Stimulated activated naive CD8-positive, alpha-beta T cell treated with anti-CD3 and anti-CD28 coated beads, Interleukin-15, Interleukin-2, amounts not matched to agents 100 ng/mL and 50 ng/mL, for 24 hours (primary cell): ENCODE measurements at regions not wholly inside any gene's neighbourhood (a gene's known extent, or its start where the extent isn't known, plus 50 kb on each side); places are given as distances from the start of the nearest gene placed in this dataset.
"Not testable (repeated sequence)": the region's sequence is repeated elsewhere in the genome, so short reads cannot be mapped to it uniquely, and the experiment has no call there.

Experiments used
- H3K27ac Mint-ChIP-seq: one replicate; pipeline ENCODE4 v1.8.0; 2021; ENCODE audit warnings: mild to moderate bottlenecking, mixed read lengths
- H3K27me3 Mint-ChIP-seq: one replicate; pipeline ENCODE4 v1.8.0; 2021; ENCODE audit warnings: mixed read lengths
- H3K36me3 Mint-ChIP-seq: one replicate; pipeline ENCODE4 v1.8.0; 2021; ENCODE audit warnings: low read depth, mixed read lengths
- H3K4me1 Mint-ChIP-seq: one replicate; pipeline ENCODE4 v1.8.0; 2021; ENCODE audit warnings: low read depth, mixed read lengths
- H3K4me3 Mint-ChIP-seq: one replicate; pipeline ENCODE4 v1.8.0; 2021; ENCODE audit warnings: mild to moderate bottlenecking, mixed read lengths
- H3K9me3 Mint-ChIP-seq: one replicate; pipeline ENCODE4 v1.8.0; 2021; ENCODE audit warnings: mixed read lengths

- H3K4me1 Mint-ChIP-seq = no peaks in the 10 kb centered on the region
- no peak overlapping the region for H3K27ac Mint-ChIP-seq
- no peaks in the 10 kb centered on the region for H3K36me3 Mint-ChIP-seq
- no peak overlapping the region for H3K4me3 Mint-ChIP-seq
- H3K9me3 Mint-ChIP-seq = no peaks in the 10 kb centered on the region
- H3K27me3 Mint-ChIP-seq = no peaks in the 10 kb centered on the region
Observed at GRCh38 chr3:145696011-145696410, 465.0 kb downstream of the PLOD2 start.

DNA sequence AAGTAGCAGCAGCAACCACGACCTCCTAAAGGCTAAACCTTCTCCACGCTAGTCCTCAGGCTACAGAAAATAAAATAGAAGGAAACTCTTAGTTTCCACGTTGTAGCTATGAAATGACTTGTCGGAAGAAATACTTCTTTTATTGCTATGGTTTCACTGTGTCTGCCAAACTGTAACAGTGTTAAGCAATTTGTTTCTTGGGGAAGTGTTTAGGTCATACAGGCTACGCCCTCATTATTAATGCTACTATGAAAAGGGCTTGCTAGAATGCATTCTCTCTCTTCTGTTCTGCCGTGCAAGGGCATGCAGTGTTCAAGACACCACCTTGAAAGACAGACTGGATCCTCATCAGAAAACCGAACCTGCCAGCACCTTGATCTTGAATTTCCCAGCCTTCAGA is 462.7 kb downstream of the PLOD2 start:
- no peak overlapping the region for H3K27ac Mint-ChIP-seq
- no peaks in the 10 kb centered on the region for H3K36me3 Mint-ChIP-seq
- no peaks in the 10 kb centered on the region for H3K4me1 Mint-ChIP-seq
- no peaks in the 10 kb centered on the region for H3K9me3 Mint-ChIP-seq
- no peak overlapping the region for H3K4me3 Mint-ChIP-seq
- no peaks in the 10 kb centered on the region for H3K27me3 Mint-ChIP-seq

GRCh38 chr3:145698749-145699148 is 462.2 kb downstream of the PLOD2 start:
- Mint-ChIP-seq H3K27me3 (no peaks in the 10 kb centered on the region), H3K4me1 (no peaks in the 10 kb centered on the region), H3K36me3 (no peaks in the 10 kb centered on the region), H3K27ac (no peak overlapping the region), H3K4me3 (no peak overlapping the region), H3K9me3 (no peaks in the 10 kb centered on the region)

DNA sequence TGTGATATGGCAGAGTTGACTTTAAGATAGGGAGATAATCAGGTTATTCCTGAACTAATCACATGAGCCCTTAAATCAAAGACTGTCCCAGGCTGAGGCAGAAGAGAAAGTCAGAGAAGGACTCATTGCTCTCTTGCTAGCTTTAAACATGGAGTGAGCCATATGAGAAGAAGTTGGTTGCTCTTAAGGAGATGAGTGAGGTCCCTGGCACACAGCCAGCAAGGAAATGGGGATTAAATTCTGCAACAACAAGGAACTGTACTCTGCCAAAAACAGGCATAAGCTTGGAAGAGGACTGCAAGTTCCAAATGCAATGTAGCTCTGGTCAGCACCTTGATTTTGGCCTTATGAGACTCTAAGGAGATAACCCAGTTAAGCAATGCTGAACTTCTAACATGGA is 457.0 kb downstream of the PLOD2 start:
- Mint-ChIP-seq H3K9me3 (no peaks in the 10 kb centered on the region), H3K4me3 (no peak overlapping the region), H3K4me1 (no peaks in the 10 kb centered on the region), H3K27me3 (no peaks in the 10 kb centered on the region), H3K27ac (no peak overlapping the region), H3K36me3 (no peaks in the 10 kb centered on the region)

DNA sequence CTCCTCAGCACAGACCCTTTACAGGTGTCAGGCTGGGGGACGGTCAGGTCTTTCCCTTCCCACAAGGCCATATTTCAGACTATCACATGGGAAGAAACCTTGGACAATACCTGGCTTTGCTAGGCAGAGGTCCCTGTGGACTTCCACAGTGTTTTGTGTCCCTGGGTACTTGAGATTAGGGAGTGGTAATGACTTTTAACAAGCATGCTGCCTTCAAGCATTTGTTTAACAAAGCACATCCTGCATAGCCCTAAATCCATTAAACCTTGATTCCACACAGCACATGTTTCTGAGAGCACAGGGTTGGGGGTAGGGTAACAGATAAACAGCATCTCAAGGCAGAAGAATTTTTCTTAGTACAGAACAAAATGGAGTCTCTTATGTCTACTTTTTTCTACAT is 451.2 kb downstream of the PLOD2 start:
- not testable (repeated sequence) for H3K27me3 Mint-ChIP-seq, H3K4me3 Mint-ChIP-seq, H3K36me3 Mint-ChIP-seq, H3K27ac Mint-ChIP-seq, H3K4me1 Mint-ChIP-seq
- H3K9me3 Mint-ChIP-seq = peaks cover 13% of the 10 kb centered on the region

DNA sequence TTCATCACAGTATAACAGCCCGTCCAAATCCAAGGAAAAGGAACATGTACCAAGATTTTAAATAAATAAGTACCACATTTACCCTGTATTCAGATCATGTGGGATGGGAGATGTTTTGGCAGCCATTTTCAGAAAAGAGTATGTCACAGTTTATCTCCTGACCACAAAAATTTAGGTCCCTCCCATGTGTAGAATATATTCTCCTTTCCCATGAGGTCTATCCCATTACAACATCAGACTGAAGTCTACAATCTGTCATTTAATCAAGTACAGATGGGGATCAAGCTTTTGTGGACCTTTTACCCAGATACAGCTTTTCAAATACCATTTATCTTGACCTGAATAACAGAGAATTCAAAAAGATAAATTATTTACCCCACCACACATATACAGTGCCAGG is 444.5 kb downstream of the PLOD2 start:
- H3K9me3 Mint-ChIP-seq = peaks cover 8% of the 10 kb centered on the region
- no peak overlapping the region for H3K27ac Mint-ChIP-seq
- H3K4me3 Mint-ChIP-seq = no peak overlapping the region
- H3K27me3 Mint-ChIP-seq = no peaks in the 10 kb centered on the region
- H3K36me3 Mint-ChIP-seq = no peaks in the 10 kb centered on the region
- H3K4me1 Mint-ChIP-seq = no peaks in the 10 kb centered on the region

GRCh38 chr3:145719114-145719513 is 441.9 kb downstream of the PLOD2 start:
- Mint-ChIP-seq H3K4me3 (no peak overlapping the region), H3K36me3 (no peaks in the 10 kb centered on the region), H3K9me3 (peaks cover 4% of the 10 kb centered on the region), H3K27ac (no peak overlapping the region), H3K4me1 (no peaks in the 10 kb centered on the region), H3K27me3 (no peaks in the 10 kb centered on the region)

DNA sequence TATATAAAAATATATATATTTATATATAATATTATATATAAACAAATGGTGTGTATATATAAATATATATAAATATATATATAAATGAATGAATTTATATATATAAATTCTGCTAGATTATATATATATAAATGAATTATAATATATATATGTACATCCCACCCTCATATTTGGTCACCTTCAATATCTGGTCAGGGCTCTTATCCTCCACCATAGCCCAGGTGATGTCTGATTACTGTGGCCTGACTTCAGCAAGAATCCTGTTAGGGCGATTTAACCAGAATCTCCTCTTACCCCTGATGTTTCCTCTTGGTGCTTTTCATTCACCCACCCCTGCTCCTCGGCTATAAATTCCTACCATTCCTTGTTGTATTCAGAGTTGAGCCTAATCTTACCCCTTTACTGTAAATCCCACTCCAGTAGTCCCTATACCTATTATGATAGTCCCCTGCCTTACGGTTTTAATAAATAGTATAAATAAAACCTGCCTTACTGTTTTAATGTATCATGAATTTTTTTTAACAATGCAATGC is 439.6 kb downstream of the PLOD2 start:
- no peaks in the 10 kb centered on the region for H3K36me3 Mint-ChIP-seq
- H3K27me3 Mint-ChIP-seq = no peaks in the 10 kb centered on the region
- H3K4me1 Mint-ChIP-seq = no peaks in the 10 kb centered on the region
- no peak overlapping the region for H3K27ac Mint-ChIP-seq
- H3K9me3 Mint-ChIP-seq = peaks cover 4% of the 10 kb centered on the region
- H3K4me3 Mint-ChIP-seq = no peak overlapping the region

- peaks cover 4% of the 10 kb centered on the region for H3K9me3 Mint-ChIP-seq
- no peaks in the 10 kb centered on the region for H3K36me3 Mint-ChIP-seq
- H3K4me1 Mint-ChIP-seq = no peaks in the 10 kb centered on the region
- no peak overlapping the region for H3K4me3 Mint-ChIP-seq
- no peaks in the 10 kb centered on the region for H3K27me3 Mint-ChIP-seq
- no peak overlapping the region for H3K27ac Mint-ChIP-seq
Observed at GRCh38 chr3:145721815-145722214, 439.2 kb downstream of the PLOD2 start.

DNA sequence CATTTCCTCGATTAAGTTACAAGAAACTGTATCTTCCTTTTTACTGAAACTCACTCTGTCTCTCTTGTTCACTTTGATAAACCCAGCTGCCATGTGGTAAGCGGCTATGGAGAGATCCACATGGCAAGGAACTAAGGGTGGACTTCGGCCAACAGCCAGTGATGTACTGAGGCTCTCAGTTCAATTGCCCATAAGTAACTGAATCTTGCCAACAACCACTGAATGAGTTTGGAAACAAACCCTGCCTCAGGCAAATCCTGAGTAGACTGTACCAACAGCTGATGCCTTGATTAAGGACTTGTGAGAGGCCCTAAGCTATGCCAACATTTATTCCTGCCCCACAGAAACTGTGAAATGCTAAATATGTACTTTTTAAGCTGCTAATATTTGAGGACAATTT is 433.5 kb downstream of the PLOD2 start:
- Mint-ChIP-seq H3K36me3 (no peaks in the 10 kb centered on the region), H3K27ac (no peak overlapping the region), H3K27me3 (no peaks in the 10 kb centered on the region)

GRCh38 chr3:145735631-145736030 is 425.4 kb downstream of the PLOD2 start:
- Mint-ChIP-seq H3K9me3 (no peaks in the 10 kb centered on the region), H3K4me1 (no peaks in the 10 kb centered on the region), H3K36me3 (no peaks in the 10 kb centered on the region), H3K27ac (no peak overlapping the region), H3K4me3 (no peak overlapping the region), H3K27me3 (no peaks in the 10 kb centered on the region)

More for the DNA sequence above, 433.5 kb downstream of the PLOD2 start:
- no peaks in the 10 kb centered on the region for H3K4me1 Mint-ChIP-seq
- no peak overlapping the region for H3K4me3 Mint-ChIP-seq
- peaks cover 8% of the 10 kb centered on the region for H3K9me3 Mint-ChIP-seq

DNA sequence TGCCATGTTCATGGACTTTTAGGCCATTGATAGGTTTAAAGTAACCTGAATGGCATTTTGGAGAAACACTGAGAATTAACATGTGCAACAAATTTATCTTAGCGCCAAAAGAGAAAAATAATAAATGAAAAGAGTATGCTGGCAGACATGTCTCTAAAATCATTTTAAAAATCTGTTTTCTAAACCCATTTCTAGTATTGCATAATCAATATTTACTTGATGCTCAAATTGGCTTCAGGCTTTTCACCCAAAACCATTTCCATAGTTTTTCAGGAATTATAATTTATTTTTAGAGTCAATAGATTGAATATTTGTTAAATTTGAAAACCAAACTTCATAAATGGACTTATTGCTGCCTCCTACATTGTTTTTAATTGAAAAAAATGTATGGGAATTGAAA is 423.0 kb downstream of the PLOD2 start:
- H3K27ac Mint-ChIP-seq = no peak overlapping the region
- no peaks in the 10 kb centered on the region for H3K4me1 Mint-ChIP-seq
- H3K36me3 Mint-ChIP-seq = no peaks in the 10 kb centered on the region
- H3K9me3 Mint-ChIP-seq = no peaks in the 10 kb centered on the region
- H3K27me3 Mint-ChIP-seq = no peaks in the 10 kb centered on the region
- H3K4me3 Mint-ChIP-seq = no peak overlapping the region

GRCh38 chr3:145739926-145740325 is 421.1 kb downstream of the PLOD2 start:
- Mint-ChIP-seq H3K27ac (no peak overlapping the region), H3K36me3 (no peaks in the 10 kb centered on the region), H3K4me1 (no peaks in the 10 kb centered on the region), H3K27me3 (no peaks in the 10 kb centered on the region), H3K9me3 (no peaks in the 10 kb centered on the region), H3K4me3 (no peak overlapping the region)

DNA sequence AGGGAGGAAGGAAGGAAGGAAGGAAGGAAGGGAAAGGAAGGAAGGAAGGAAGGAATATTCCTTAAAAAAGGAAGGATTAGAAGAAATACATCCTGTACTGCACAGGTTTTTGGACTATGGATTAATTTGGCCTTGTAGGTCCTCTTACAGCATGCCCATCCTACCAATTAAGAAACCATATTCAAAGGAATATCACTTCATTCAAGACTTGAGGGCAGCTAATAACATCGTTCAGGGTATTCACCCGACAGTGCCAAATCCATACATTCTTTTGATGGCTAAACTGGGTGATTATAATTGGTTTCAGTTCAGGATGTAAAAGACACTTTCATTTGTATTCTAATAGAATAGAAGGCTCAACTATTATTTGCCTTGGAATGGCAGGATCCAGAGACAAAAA is 410.3 kb downstream of the PLOD2 start:
- Mint-ChIP-seq H3K36me3 (no peaks in the 10 kb centered on the region), H3K27ac (no peak overlapping the region), H3K4me1 (no peaks in the 10 kb centered on the region), H3K4me3 (no peak overlapping the region), H3K9me3 (peaks cover 3% of the 10 kb centered on the region), H3K27me3 (no peaks in the 10 kb centered on the region)

DNA sequence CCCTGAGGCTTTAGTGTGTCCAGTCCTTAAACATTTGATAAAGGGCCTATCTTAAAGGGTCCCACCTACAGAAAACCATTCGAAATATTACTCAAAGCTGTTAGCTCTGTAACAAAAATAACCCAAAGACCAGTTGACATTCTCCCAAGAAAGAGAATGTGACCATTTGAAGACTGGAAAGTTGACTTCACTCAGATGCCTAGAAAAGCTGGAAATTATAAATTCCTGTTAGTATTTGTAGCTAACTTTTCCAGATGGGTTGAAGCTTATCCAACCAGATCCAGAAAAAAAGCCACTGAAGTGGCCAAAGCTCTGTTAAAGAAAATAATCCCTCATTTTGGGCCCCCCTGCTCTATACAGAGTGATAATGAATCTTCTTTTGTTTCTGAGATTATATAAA is 408.4 kb downstream of the PLOD2 start:
- Mint-ChIP-seq H3K36me3 (no peaks in the 10 kb centered on the region), H3K9me3 (no peaks in the 10 kb centered on the region), H3K4me3 (no peak overlapping the region), H3K27ac (no peak overlapping the region), H3K4me1 (no peaks in the 10 kb centered on the region), H3K27me3 (no peaks in the 10 kb centered on the region)

DNA sequence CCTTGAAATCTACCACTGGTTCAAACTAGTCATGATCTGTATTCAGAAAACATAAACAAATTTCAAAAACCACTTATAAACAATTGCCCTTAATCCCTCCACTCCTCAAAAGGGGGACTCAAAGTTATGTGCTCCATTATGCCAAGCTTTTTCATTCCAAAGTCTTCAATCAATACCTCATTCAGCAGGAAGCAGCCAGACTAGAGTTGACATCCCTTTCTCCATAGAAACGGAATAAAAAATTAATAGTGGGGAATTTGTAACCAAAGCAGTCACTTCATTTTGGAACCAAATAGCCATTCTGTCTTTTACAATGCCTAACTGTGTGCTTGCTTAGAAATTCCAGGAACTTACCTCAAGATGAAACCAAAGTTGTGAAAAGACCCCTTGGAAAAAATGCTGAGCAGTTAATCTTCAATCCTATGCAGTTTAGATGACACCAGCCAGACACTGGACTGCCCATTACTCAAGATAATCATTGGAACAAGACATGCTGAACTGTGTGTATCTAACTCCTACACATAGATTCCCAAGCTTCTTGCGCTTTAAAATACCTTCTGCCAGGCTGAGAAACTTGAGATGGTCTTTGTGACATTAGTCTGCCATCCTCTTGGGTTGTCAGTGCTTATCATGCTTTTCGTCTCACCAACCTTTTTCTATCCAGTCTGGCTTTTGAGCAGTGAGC is 406.2 kb downstream of the PLOD2 start:
- H3K9me3 Mint-ChIP-seq = peaks cover 3% of the 10 kb centered on the region
- H3K4me3 Mint-ChIP-seq = no peak overlapping the region
- no peak overlapping the region for H3K27ac Mint-ChIP-seq
- H3K4me1 Mint-ChIP-seq = no peaks in the 10 kb centered on the region
- H3K27me3 Mint-ChIP-seq = no peaks in the 10 kb centered on the region
- H3K36me3 Mint-ChIP-seq = no peaks in the 10 kb centered on the region
